Cardiac muscle cell (in vitro differentiated cells and primary cell): ENCODE measurements at regions not wholly inside any gene's neighbourhood (a gene's known extent, or its start where the extent isn't known, plus 50 kb on each side); places are given as distances from the start of the nearest gene placed in this dataset.
A peak's percentile ranks its signal among the peaks of the same experiment; 100 is the strongest.
"Not testable (repeated sequence)": the region's sequence is repeated elsewhere in the genome, so short reads cannot be mapped to it uniquely, and the experiment has no call there.

ENCODE experiments used
- DNase-seq, 2 donors: peaks; one replicate each; pipeline versions ENCODE4 v3.0.0 to v3.0.0-alpha.2; 2010 to 2017; ENCODE audit warnings: low read depth in 1 of 2, low spot score in 1 of 2
- H3K27ac ChIP-seq: fragments of 200-600 bp; sonication (generic); 2 replicates; pipeline ENCODE4 v1.5.1; 2016
- H3K27me3 ChIP-seq: fragments of 200-600 bp; sonication (generic); 2 replicates; pipeline ENCODE4 v1.6.0; 2016; ENCODE audit warnings: control low read depth
- H3K36me3 ChIP-seq: fragments of 200-600 bp; sonication (generic); 2 replicates; pipeline ENCODE4 v1.5.1; 2016; ENCODE audit warnings: control low read depth
- H3K4me1 ChIP-seq: fragments of 200-600 bp; sonication (generic); 2 replicates; pipeline ENCODE4 v1.8.1; 2017; ENCODE audit warnings: low read depth, mild to moderate bottlenecking, mixed run types
- H3K4me3 ChIP-seq: fragments of 200-600 bp; sonication (generic); 2 replicates; pipeline ENCODE4 v1.5.1; 2016; ENCODE audit warnings: mild to moderate bottlenecking
- H3K9me3 ChIP-seq: fragments of 200-600 bp; sonication (generic); 2 replicates; pipeline ENCODE4 v1.5.1; 2017; ENCODE audit warnings: low read depth, mild to moderate bottlenecking, control low read depth
- CTCF ChIP-seq: IDR thresholded peaks from 2 replicates; pipeline ENCODE4 v1.5.1; 2012; ENCODE audit warnings: low read depth, mild to moderate bottlenecking, low read length

GRCh38 chrX:124181515-124181914 is 150.9 kb upstream of the TEX13D start:
- H3K9me3 ChIP-seq, H3K4me1 ChIP-seq, DNase-seq, H3K27me3 ChIP-seq, H3K27ac ChIP-seq, H3K4me3 ChIP-seq, H3K36me3 ChIP-seq: not testable (repeated sequence)

- Histone ChIP-seq H3K27ac (no peak overlapping the region), H3K36me3 (no peaks in the 10 kb centered on the region), H3K9me3 (no peaks in the 10 kb centered on the region), H3K27me3 (no peaks in the 10 kb centered on the region), H3K4me3 (no peak overlapping the region), H3K4me1 (no peaks in the 10 kb centered on the region)
- TF ChIP-seq CTCF: no peak
- no peak for DNase-seq
Observed at GRCh38 chrX:124190440-124190839, 142.0 kb upstream of the TEX13D start.

GRCh38 chrX:124194199-124194598 is 138.3 kb upstream of the TEX13D start:
- no peak for TF ChIP-seq CTCF
- H3K4me1 ChIP-seq: no peaks in the 10 kb centered on the region
- H3K9me3 ChIP-seq: no peaks in the 10 kb centered on the region
- no peaks in the 10 kb centered on the region for H3K27me3 ChIP-seq
- H3K4me3 ChIP-seq: no peak overlapping the region
- no peaks in the 10 kb centered on the region for H3K36me3 ChIP-seq
- H3K27ac ChIP-seq: no peak overlapping the region
- DNase-seq: peak in 1 of 2 donors; percentile 2

- H3K36me3 ChIP-seq: no peaks in the 10 kb centered on the region
- no peak overlapping the region for H3K27ac ChIP-seq
- H3K4me3 ChIP-seq: no peak overlapping the region
- no peaks in the 10 kb centered on the region for H3K4me1 ChIP-seq
- H3K9me3 ChIP-seq: no peaks in the 10 kb centered on the region
- no peak for TF ChIP-seq CTCF
- no peaks in the 10 kb centered on the region for H3K27me3 ChIP-seq
- DNase-seq: no peak
Observed at GRCh38 chrX:124194901-124195300, 137.6 kb upstream of the TEX13D start.

- Histone ChIP-seq H3K4me1 (no peaks in the 10 kb centered on the region), H3K9me3 (peaks cover 4% of the 10 kb centered on the region), H3K27ac (no peak overlapping the region), H3K36me3 (no peaks in the 10 kb centered on the region), H3K27me3 (no peaks in the 10 kb centered on the region), H3K4me3 (no peak overlapping the region)
- no peak for DNase-seq
- no peak for TF ChIP-seq CTCF
Observed at GRCh38 chrX:124203311-124203710, 129.1 kb upstream of the TEX13D start.

- peaks cover 4% of the 10 kb centered on the region for H3K9me3 ChIP-seq
- H3K27ac ChIP-seq: no peak overlapping the region
- H3K4me1 ChIP-seq: no peaks in the 10 kb centered on the region
- H3K36me3 ChIP-seq: no peaks in the 10 kb centered on the region
- TF ChIP-seq CTCF: no peak
- H3K27me3 ChIP-seq: no peaks in the 10 kb centered on the region
- no peak for DNase-seq
- H3K4me3 ChIP-seq: no peak overlapping the region
Observed at GRCh38 chrX:124208660-124209059, 123.8 kb upstream of the TEX13D start.
